ENCODE measurements at regions not wholly inside any gene's neighbourhood (a gene's known extent, or its start where the extent isn't known, plus 50 kb on each side); places are given as distances from the start of the nearest gene placed in this dataset.

DNA sequence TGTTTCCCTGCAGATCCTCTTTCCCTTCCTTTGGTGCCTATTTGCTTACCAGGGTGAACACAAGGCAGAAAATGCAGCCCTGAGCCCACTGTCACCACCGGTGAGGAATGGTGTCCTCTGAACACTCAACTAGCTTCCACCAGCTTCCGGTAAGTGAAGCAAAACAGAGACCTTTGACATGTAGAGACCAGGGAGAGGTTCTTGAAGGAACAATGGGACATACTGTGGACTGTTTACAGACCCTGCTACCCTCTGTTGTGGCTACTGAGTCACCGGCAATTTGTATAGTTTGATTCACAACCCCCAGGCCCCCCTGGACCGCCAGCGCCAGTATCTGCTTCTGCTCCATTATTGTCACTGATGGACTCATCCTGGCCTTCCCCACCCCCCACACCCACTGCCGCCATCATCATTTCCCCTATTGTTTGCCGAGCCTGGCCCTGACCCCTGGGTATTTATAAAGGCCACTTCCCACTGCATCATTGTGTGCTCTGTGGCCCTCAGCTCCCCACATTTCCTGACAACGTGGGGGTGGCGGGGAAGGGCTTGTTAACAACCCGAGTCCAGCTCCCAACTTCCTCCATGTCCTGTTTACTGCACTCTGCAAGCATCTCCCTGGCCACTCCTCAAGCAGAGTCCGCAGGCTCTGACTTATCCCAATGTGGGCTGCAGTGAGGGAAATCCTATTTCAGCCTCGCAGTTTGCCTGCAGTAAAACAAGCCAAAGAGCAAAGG lies 252.9 kb downstream of the ETS1 start:
- no peak overlapping the region for H3K27ac Mint-ChIP-seq
- no peak for DNase-seq
- ATAC-seq, result no peak
- H3K27me3 Mint-ChIP-seq, result no peaks in the 10 kb centered on the region
- CTCF ChIA-PET, result interaction anchor here (0.7 to 1.9 kb wide), 2 partner anchors 12 to 32 kb away, joined by 3 to 11 read pairs; no protein-coding TSS in a partner anchor
- peaks cover 2% of the 10 kb centered on the region for H3K9me3 Mint-ChIP-seq (ENCODE audit: low read depth)
- peaks cover 36% of the 10 kb centered on the region for H3K4me1 Mint-ChIP-seq
- H3K4me3 Mint-ChIP-seq, result no peak overlapping the region
- peaks cover 6% of the 10 kb centered on the region for H3K36me3 Mint-ChIP-seq

DNA sequence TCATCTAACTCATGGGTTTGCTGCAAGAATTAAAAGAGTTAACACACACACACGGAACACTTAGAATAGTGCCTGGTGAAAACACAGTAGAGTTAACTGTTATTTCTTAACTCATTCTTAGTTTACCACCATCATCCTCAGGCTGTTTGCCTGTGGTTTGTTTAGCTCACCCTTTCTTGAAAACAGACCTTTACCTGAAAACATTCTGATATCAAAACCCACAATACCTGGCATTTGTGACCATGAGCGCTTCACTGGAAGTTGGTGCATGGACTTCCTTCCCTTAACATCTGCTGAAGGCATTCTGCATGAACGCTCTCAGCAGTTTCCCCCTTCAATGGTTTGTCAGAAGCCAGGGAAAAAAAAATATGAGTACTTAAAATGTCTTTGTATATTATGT lies 256.0 kb downstream of the ETS1 start:
- ATAC-seq (no peak), DNase-seq (no peak)
- Mint-ChIP-seq H3K36me3 (peaks cover 4% of the 10 kb centered on the region), H3K27me3 (no peaks in the 10 kb centered on the region), H3K4me1 (peaks cover 68% of the 10 kb centered on the region), H3K27ac (peak overlapping the region; percentile 93), H3K9me3 (ENCODE audit: low read depth) (peaks cover 2% of the 10 kb centered on the region), H3K4me3 (no peak overlapping the region)
- CTCF ChIA-PET, result interaction anchor here (1.0 to 1.2 kb wide), 2 partner anchors 13 to 16 kb away, joined by 3 read pairs; no protein-coding TSS in a partner anchor

DNA sequence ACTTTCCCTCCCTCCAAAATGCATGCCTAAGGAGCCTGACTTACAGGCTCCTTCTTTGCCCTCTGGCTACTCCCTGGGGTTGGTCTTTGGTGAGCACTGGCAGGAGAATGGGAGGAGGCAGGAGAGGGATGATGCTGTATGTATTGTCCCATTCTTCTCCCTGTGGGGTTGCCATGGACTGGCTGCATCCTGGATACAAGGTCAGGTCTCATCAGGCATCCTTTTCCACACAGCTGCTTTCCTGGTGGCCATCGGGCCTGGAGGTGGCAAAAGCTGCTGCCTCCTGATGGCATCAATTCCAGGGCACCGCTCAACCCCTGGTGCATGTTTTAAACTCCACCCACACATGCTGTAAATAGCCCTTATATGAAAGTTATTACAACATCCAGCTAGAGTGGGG lies 257.2 kb downstream of the ETS1 start:
- ATAC-seq (no peak), DNase-seq (no peak)
- peaks cover 72% of the 10 kb centered on the region for H3K4me1 Mint-ChIP-seq
- peaks cover 5% of the 10 kb centered on the region for H3K36me3 Mint-ChIP-seq
- H3K27ac Mint-ChIP-seq, result peak overlapping the region; percentile 93
- peaks cover 2% of the 10 kb centered on the region for H3K9me3 Mint-ChIP-seq (ENCODE audit: low read depth)
- no peak overlapping the region for H3K4me3 Mint-ChIP-seq
- no peaks in the 10 kb centered on the region for H3K27me3 Mint-ChIP-seq
- CTCF ChIA-PET, result interaction anchor here (0.7 to 1.2 kb wide), 3 partner anchors 12 to 17 kb away, joined by 3 read pairs; no protein-coding TSS in a partner anchor

DNA sequence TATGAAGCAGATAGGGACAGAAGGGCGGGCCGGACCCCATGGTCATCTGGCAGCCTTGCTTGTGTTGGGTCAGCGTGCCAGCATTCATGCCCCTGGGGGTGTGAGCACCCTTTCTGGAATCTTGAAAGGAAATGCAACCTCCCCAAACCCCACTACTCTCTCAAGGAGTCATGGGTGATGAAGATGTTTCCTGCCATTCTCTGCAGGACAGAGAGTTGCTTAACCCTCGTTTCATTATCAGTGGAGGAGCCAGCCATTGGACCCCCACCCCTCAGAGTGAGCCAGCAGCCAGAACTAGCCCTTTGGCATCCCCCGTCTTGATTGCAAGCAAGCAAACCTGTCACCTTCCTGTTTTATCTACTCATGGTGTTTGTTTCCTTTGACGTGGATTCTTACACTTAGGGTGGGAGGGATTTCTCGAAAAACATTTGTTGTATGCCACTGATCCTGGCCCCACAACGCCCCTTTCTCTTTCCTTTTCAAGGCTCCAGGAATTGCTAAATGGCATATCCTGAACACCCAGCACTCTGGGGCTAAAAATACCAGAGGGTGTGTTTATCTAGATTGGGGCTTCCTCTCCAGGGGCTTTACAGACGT lies 258.3 kb downstream of the ETS1 start:
- DNase-seq (no peak), ATAC-seq (no peak)
- CTCF ChIA-PET, result interaction anchor here (1.0 to 1.2 kb wide), 2 partner anchors 38 to 39 kb away, joined by 3 read pairs; no protein-coding TSS in a partner anchor
- peaks cover 2% of the 10 kb centered on the region for H3K9me3 Mint-ChIP-seq (ENCODE audit: low read depth)
- peak overlapping the region; percentile 36 for H3K4me3 Mint-ChIP-seq
- H3K27ac Mint-ChIP-seq, result peak overlapping the region; percentile 93
- H3K36me3 Mint-ChIP-seq, result peaks cover 5% of the 10 kb centered on the region
- H3K27me3 Mint-ChIP-seq, result no peaks in the 10 kb centered on the region
- peaks cover 77% of the 10 kb centered on the region for H3K4me1 Mint-ChIP-seq

DNA sequence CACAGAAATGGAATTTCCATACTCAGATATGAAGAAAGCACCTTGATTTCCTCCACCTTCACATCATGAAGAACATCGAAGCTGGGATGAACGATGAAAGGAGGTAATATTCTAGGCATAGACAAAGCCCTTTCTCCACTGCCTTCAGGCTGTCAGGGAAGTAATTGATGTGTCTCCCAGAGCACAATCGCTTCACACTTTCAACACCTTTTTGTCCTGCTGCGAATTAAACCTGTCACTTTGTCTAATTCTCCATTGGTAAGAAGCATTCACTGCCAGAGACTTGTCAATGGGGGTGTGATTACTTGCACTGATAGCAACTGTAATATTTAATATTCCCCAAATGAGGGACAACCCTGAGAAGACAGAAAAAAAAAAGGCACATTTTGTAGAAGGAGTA lies 260.1 kb downstream of the ETS1 start:
- Mint-ChIP-seq H3K36me3 (peaks cover 5% of the 10 kb centered on the region), H3K4me1 (peaks cover 90% of the 10 kb centered on the region), H3K9me3 (ENCODE audit: low read depth) (no peaks in the 10 kb centered on the region), H3K27ac (peak overlapping the region; percentile 93), H3K4me3 (no peak overlapping the region), H3K27me3 (no peaks in the 10 kb centered on the region)
- DNase-seq, result no peak
- no peak for ATAC-seq
- CTCF ChIA-PET, result interaction anchor here (1.1 to 1.6 kb wide), 2 partner anchors 9 to 15 kb away, joined by 3 to 4 read pairs; no protein-coding TSS in a partner anchor

DNA sequence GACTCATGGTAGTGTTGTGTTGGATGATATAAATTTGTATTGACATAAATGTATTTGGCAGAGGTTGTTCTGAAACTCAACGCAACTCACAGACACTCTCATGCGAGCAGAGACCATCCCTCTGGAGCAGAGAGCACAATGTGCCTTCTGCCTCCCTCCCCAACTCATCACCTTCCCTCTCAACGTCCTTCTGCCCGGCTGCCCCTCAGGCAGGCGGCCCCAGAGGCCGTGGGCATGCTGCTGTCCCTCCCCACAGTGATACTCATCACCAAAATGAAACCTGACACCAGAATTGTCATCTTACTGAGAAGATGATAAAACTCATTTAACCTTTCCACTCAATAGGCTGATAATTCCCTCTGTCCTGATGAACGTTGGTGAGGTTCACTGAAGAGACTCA lies 260.6 kb downstream of the ETS1 start:
- peaks cover 5% of the 10 kb centered on the region for H3K36me3 Mint-ChIP-seq
- H3K4me1 Mint-ChIP-seq, result peaks cover 95% of the 10 kb centered on the region
- no peaks in the 10 kb centered on the region for H3K27me3 Mint-ChIP-seq
- CTCF ChIA-PET, result interaction anchor here (1.0 to 3.8 kb wide), 5 partner anchors 10 to 184 kb away, joined by 3 to 37 read pairs (median 3); no protein-coding TSS in a partner anchor
- H3K4me3 Mint-ChIP-seq, result no peak overlapping the region
- H3K27ac Mint-ChIP-seq, result peak overlapping the region; percentile 93
- DNase-seq (no peak), ATAC-seq (no peak)
- H3K9me3 Mint-ChIP-seq (ENCODE audit: low read depth), result no peaks in the 10 kb centered on the region

DNA sequence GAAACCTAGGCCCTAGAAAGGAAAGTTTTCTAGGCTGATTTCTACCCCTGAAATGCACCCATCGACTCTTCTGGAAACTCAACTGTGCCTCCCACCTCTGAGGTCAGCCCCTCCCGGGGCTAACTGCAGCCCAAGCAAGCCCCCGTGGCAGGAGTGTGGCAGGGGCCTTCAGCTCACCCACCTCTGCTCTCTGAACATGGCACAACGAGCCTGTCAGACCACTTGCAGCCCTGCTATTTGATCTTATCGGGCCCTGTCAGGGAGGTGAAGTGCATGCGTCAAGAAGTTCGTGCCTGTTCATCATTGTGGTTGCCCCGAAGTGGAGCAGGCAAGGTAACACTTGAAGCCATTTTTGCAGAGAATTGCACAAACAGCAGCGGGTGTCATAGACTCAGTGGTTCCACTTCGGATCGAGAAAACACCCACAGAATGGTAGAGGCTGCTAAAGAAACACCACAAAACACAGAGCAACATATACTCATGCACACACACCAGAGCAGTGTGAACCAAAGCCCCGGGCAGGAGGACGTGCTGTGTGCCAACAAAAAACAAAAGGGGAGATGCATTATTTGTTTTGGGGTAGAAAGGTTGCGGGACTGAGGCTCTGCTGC lies 262.7 kb downstream of the ETS1 start:
- peaks cover 11% of the 10 kb centered on the region for H3K36me3 Mint-ChIP-seq
- H3K27ac Mint-ChIP-seq, result peak overlapping the region; percentile 93
- H3K27me3 Mint-ChIP-seq, result no peaks in the 10 kb centered on the region
- DNase-seq (peak; percentile 95), ATAC-seq (peak; percentile 77)
- CTCF ChIA-PET, result interaction anchor here (0.7 to 5.7 kb wide), 21 partner anchors 11 to 506 kb away, joined by 3 to 82 read pairs (median 10); no protein-coding TSS in a partner anchor
- peak overlapping the region; percentile 60 for H3K4me3 Mint-ChIP-seq
- H3K4me1 Mint-ChIP-seq, result peaks cover 91% of the 10 kb centered on the region
- peaks cover 3% of the 10 kb centered on the region for H3K9me3 Mint-ChIP-seq (ENCODE audit: low read depth)

DNA sequence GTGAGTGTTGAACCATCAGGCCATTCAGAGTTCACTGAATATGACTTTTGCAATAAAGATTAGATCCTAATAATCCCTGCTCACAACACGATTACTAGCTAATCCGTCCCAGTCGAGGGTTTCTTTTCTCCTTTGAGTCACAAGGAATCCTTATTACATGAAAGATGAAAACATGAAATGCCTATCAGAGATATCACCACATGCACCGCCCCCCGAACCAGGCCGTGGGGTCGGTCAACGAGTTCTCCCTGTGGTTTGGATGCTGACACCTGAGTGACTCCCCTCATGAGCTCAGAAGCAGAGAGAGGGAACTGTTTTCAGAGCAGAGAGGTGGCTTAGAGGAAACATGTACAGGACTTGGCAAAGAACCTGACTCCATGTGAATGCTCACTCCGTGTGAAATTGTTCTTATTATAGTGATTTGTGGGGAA lies 263.3 kb downstream of the ETS1 start:
- CTCF ChIA-PET, result interaction anchor here (0.7 to 5.7 kb wide), 28 partner anchors 10 to 507 kb away, joined by 3 to 82 read pairs (median 8); no protein-coding TSS in a partner anchor
- ATAC-seq (peak; percentile 51), DNase-seq (peak; percentile 84)
- H3K27ac Mint-ChIP-seq, result peak overlapping the region; percentile 93
- peak overlapping the region; percentile 60 for H3K4me3 Mint-ChIP-seq
- H3K36me3 Mint-ChIP-seq, result peaks cover 13% of the 10 kb centered on the region
- peaks cover 91% of the 10 kb centered on the region for H3K4me1 Mint-ChIP-seq
- no peaks in the 10 kb centered on the region for H3K27me3 Mint-ChIP-seq
- H3K9me3 Mint-ChIP-seq (ENCODE audit: low read depth), result peaks cover 3% of the 10 kb centered on the region

DNA sequence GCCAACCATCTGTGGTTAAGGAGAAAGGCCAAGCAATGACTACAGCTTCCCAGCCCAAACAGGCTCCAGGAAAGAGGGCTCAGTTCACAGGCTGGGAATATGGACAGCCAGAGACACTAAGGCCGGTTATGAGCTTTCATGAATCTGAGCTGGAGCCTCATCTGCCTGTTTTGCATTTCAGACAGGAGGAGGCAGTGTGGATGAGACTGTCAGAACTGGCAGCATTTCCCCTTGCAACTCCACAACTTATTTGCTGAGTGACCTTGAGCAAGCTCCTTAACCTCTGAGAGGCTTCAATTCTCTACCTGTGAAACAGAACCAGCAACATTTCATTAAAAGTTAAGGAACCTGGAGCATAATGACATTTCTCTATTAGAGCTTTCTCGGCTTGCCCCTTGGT lies 264.0 kb downstream of the ETS1 start:
- CTCF ChIA-PET, result interaction anchor here (0.5 to 5.7 kb wide), 34 partner anchors 10 to 507 kb away, joined by 3 to 82 read pairs (median 6); no protein-coding TSS in a partner anchor
- H3K27me3 Mint-ChIP-seq, result no peaks in the 10 kb centered on the region
- ATAC-seq (peak; percentile 25), DNase-seq (peak; percentile 77)
- peaks cover 16% of the 10 kb centered on the region for H3K36me3 Mint-ChIP-seq
- peaks cover 91% of the 10 kb centered on the region for H3K4me1 Mint-ChIP-seq
- H3K9me3 Mint-ChIP-seq (ENCODE audit: low read depth), result peaks cover 3% of the 10 kb centered on the region
- H3K27ac Mint-ChIP-seq, result peak overlapping the region; percentile 93
- H3K4me3 Mint-ChIP-seq, result peak overlapping the region; percentile 60

DNA sequence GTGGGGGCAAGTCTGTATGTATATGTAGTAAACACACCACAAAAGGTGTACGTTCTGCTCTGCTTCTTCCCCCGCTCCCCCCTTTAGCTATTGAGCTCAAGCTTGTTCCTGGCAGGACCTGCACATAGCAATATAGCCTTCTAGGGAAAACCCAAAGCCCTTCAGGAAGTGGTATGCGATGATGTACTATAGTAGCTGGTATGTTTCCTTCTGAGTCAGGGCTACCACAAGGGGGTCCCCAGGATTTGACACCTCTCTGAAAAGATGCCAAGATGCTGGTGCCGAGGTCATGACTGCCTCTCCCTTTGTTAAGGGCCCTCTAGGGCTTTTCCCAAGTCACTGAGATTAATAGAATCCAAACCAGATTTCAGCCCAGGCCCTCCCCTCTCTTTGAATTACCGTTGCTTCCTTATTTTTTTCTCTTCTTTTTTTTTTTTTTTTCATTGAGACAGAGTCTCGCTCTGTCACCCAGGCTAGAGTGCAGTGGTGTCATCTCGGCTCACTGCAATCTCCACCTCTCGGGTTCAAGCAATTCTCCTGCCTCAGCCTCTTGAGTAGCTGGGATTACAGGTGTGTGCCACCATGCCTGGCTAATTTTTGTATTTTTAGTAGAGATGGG lies 268.4 kb downstream of the ETS1 start:
- CTCF ChIA-PET, result interaction anchor here (0.8 to 3.5 kb wide), 11 partner anchors 12 to 154 kb away, joined by 3 to 30 read pairs (median 4); no protein-coding TSS in a partner anchor
- no peaks in the 10 kb centered on the region for H3K27me3 Mint-ChIP-seq
- peaks cover 24% of the 10 kb centered on the region for H3K9me3 Mint-ChIP-seq (ENCODE audit: low read depth)
- peak overlapping the region; percentile 89 for H3K27ac Mint-ChIP-seq
- DNase-seq, result peak; percentile 92
- H3K4me1 Mint-ChIP-seq, result peaks cover 85% of the 10 kb centered on the region
- peaks cover 53% of the 10 kb centered on the region for H3K36me3 Mint-ChIP-seq
- H3K4me3 Mint-ChIP-seq, result no peak overlapping the region
- peak; percentile 87 for ATAC-seq

DNA sequence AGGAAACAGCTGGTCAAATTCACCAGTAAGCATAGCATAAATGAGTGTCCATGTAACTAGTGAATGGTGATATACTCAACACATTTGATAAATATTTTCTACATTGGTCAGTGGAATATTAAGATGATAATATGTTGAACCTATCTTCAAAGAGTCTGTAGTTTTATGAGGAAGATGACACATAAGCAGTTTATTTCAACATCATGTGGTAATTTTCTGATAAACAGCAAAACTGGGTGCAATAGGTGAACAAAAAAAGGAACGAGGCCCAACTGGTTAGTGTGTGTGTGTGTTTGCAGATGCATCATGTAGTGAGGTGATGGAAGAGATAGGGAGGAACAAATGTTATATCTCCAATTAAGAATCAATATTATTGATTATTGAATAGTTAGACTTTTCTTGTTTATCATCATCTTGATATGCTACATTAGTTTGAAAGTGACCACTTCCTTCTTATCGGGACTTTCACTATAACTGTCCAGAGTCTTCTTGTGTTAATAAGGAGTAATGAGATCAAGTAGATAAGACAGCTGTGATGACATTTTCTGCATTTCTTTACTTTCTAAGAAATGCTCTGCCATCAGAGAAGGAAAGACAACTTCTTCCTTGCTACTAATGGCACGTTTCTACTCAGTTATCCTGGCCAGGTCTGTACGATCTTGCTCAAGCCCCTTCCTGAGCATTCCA lies 270.7 kb downstream of the ETS1 start:
- H3K4me3 Mint-ChIP-seq, result no peak overlapping the region
- DNase-seq (no peak), ATAC-seq (no peak)
- H3K4me1 Mint-ChIP-seq, result peaks cover 74% of the 10 kb centered on the region
- peaks cover 32% of the 10 kb centered on the region for H3K9me3 Mint-ChIP-seq (ENCODE audit: low read depth)
- H3K36me3 Mint-ChIP-seq, result peaks cover 71% of the 10 kb centered on the region
- no peaks in the 10 kb centered on the region for H3K27me3 Mint-ChIP-seq
- CTCF ChIA-PET, result interaction anchor here (1.2 to 3.5 kb wide), 6 partner anchors 9 to 312 kb away, joined by 3 to 30 read pairs (median 6); no protein-coding TSS in a partner anchor
- peak overlapping the region; percentile 66 for H3K27ac Mint-ChIP-seq

DNA sequence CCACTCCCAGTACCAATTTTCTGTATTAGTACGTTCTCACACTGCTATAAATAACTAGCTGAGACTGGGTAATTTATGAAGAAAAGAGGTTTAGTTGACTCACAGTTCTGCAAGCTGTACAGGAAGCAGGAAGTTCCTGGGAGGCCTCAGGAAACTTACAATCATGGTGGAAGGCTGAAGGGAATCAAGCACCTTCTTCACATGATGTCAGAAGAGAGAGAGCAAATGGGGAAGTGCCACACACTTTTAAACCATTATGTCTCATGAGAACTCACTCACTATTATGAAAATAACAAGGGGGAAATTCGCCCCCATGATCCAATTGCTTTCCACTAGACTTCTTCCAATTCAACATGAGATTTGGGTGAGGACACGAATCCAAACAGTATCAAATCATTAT lies 271.4 kb downstream of the ETS1 start:
- Mint-ChIP-seq H3K9me3 (ENCODE audit: low read depth) (peaks cover 32% of the 10 kb centered on the region), H3K36me3 (peaks cover 66% of the 10 kb centered on the region), H3K4me3 (no peak overlapping the region), H3K4me1 (peaks cover 73% of the 10 kb centered on the region), H3K27me3 (no peaks in the 10 kb centered on the region), H3K27ac (peak overlapping the region; percentile 47)
- ATAC-seq (no peak), DNase-seq (no peak)
- CTCF ChIA-PET, result interaction anchor here (3.5 kb wide), 1 partner anchor 11 kb away, joined by 16 read pairs; no protein-coding TSS in a partner anchor
